Peyer's patch (tissue), 4 donors: ENCODE measurements at regions not wholly inside any gene's neighbourhood (a gene's known extent, or its start where the extent isn't known, plus 50 kb on each side); places are given as distances from the start of the nearest gene placed in this dataset.

Source experiments
- POLR2A ChIP-seq, 2 donors: fragments of 450-650 bp; IDR thresholded peaks; one replicate each; pipeline ENCODE4 v1.5.1; 2017; ENCODE audit warnings: antibody characterized with exemption in 2 of 2, mild to moderate bottlenecking in 2 of 2, moderate library complexity in 2 of 2
- TF ChIP-seq, protein P1 (sequence below), 6 experiments: fragments of 450-650 bp in 4 of 6; fragments of 200-600 bp in 2 of 6; sonication (generic) in 1 of 6; IDR thresholded peaks; one replicate each; pipeline ENCODE4 v1.5.1; 2017 to 2019; ENCODE audit warnings: antibody characterized with exemption in 6 of 6, mild to moderate bottlenecking in 3 of 6, moderate library complexity in 1 of 6

- TF ChIP-seq, protein P1, sequence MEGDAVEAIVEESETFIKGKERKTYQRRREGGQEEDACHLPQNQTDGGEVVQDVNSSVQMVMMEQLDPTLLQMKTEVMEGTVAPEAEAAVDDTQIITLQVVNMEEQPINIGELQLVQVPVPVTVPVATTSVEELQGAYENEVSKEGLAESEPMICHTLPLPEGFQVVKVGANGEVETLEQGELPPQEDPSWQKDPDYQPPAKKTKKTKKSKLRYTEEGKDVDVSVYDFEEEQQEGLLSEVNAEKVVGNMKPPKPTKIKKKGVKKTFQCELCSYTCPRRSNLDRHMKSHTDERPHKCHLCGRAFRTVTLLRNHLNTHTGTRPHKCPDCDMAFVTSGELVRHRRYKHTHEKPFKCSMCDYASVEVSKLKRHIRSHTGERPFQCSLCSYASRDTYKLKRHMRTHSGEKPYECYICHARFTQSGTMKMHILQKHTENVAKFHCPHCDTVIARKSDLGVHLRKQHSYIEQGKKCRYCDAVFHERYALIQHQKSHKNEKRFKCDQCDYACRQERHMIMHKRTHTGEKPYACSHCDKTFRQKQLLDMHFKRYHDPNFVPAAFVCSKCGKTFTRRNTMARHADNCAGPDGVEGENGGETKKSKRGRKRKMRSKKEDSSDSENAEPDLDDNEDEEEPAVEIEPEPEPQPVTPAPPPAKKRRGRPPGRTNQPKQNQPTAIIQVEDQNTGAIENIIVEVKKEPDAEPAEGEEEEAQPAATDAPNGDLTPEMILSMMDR (IDR thresholded peaks at IDR 0.05) = no peak
- TF ChIP-seq POLR2A (IDR thresholded peaks at IDR 0.05) = no peak
Measured at GRCh38 chr12:97127061-97127460, 220.0 kb downstream of the NEDD1 start.
